GM18907 (cell line): ENCODE measurements at regions not wholly inside any gene's neighbourhood (a gene's known extent, or its start where the extent isn't known, plus 50 kb on each side); places are given as distances from the start of the nearest gene placed in this dataset.
"Not testable (repeated sequence)": the region's sequence is repeated elsewhere in the genome, so short reads cannot be mapped to it uniquely, and the experiment has no call there.

Source experiments
- ATAC-seq: cut with Tn5 transposase; IDR thresholded peaks from one replicate; pipeline ENCODE4 v1.9.1; 2021; ENCODE audit warnings: mild to moderate bottlenecking, moderate library complexity; ENCODE audit not compliant: unreplicated experiment

DNA sequence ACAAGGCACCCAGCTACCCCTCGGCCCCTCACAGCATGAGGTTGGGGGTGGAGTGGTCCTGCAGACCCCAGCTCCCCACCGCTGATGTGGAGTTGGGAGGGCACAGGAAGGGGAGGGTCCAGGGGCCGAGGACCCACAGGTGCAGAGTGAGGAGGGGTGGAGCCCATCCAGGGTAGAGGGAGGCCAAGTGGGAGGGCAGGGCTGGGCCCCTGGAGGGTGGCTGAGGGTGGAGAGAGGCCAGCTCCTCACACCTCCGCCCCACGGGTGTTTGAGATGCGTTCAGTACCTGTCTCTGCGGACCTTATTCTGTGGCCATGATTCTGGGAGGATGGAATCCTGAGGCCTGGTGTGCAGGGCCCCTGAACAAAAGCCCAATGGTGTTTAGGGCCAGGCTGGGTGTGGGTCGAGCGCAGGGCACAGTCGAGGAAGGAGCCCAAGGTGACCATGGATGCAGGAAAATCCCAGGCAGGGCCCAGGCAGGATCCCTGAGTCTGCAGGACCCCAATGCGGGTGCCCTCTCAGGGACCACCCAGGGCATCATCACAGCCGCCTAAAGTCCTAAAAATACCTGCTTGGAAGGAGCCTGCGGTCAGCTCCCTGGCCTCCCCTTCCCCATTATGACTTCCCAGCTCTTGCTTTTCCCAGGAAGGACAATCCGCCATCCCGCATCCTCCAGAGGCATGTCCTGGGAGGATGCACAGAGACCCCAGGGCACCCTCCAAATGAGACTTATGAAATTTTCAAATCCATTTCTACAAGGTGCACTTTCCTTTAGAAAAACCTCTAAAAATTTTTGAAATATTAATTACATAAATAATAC is 377.1 kb upstream of the SFSWAP start:
- no peak for ATAC-seq

DNA sequence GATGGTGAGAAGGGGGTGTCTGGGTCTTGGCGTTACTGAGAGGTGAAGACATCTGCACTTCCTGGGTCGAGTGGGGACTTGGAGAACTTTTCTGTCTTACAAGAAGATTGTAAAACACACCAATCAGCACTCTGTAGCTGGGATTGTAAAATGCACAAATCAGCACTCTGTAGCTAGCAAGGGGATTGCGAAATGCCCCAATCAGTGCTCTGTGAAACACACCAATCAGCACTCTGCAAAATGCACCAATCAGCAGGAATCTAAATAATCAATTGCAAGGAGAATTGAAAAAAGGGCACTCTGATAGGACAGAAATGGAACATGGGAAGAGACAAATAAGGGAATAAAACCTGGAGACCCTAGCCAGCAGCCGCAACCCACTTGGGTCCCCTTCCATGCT is 376.1 kb upstream of the SFSWAP start:
- no peak for ATAC-seq

DNA sequence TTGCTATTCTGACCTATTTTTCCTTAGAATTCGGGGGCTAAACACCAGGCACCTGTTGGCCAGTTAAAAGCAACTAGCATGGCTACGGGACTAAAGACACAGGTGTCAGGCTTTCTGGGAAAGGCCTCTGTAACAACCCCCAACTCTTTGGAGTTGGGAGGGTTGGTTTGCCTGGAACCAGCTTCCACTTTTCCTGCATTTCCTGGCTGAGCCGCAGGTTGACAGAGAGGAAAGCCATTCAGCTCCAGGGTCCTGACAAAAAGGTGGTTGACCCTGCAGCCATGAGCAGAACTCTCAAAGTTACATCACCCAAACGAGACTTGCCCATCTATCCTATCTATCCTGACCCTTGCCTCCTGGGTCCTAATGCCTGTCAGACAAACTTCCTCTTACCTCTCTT is 375.4 kb upstream of the SFSWAP start:
- no peak for ATAC-seq

DNA sequence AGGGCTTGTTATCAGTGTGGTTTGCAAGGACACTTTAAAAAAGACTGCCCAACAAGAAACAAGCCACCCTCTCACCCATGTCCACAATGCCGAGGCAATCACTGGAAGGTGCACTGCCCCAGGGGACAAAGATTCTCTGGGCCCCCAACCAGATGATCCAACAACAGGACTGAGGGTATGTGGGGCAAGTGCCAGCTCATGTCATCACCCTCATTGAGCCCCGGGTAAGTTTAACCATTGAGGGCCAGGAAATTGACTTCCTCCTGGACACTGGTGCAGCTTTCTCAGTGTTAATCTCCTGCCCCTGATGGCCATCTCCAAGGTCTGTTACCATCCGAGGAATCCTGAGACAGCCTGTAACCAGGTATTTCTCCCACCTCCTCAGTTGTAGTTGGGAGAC is 373.0 kb upstream of the SFSWAP start:
- not testable (repeated sequence) for ATAC-seq

DNA sequence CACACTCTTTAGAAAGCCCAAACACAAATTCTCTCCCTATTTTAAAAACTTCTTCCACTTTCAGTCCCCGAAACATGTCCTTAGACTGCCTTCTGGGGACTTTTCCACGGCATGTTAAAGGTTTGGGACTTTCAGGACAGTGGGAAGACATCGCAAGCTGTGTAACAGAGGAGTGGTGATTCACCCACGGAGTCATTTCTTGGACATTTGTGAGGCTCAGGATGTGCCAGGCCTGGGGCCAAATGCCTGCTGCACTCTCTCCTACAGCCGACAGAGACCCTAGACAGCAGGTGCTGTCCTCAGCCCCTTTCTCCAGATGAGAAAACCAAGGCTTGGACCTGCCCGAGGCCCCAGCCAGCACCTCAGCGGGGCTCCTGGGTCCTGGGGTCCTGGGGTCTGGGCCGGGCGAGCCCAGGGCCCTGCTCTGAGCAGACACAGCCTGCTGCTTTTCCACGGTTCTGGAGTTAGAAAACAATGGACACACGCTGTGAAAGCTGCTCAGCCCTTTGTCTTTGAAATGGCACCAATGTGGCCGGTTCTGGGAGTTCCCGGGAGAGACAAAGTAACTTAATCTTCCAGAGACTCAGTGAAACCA is 370.2 kb upstream of the SFSWAP start:
- ATAC-seq: no peak

DNA sequence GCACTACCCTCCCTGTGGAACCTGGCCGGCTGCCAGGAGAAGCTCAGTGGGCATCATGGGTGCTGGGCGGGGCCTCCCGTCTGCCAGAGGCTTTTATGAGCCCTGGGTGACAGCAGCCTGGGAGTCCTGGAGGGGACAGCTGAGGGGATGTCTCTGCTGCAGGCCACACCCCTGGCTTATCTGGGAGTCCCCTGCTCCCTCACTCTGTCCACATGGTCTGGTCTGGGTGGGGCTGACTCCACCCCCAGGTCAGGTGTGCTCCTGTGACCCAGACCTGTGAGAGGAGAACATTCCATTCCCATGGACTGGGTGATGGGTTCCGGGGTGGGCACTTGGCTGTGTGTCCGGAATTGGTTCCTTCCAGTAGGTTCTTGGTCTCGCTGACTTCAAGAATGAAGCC is 369.3 kb upstream of the SFSWAP start:
- not testable (repeated sequence) for ATAC-seq

DNA sequence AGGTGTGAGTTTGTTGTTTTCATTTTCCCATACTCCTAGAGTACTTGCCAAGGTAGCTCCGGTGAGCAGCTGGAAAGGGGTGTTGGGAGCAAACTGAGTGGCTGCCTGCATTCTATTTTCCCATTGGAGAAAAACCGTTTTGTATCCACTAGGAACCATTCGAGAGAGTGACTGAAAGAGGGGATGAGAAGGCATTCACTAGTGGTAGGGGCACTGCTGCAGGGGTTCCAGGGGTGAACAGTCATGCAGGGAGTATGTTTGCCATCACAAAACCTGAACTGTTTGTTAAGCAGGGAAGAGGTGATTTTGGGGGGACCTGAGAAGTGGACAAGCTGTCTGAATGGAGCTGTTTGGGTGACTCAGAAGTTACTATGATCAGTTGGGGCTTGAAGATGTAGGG is 367.5 kb upstream of the SFSWAP start:
- ATAC-seq: not testable (repeated sequence)

DNA sequence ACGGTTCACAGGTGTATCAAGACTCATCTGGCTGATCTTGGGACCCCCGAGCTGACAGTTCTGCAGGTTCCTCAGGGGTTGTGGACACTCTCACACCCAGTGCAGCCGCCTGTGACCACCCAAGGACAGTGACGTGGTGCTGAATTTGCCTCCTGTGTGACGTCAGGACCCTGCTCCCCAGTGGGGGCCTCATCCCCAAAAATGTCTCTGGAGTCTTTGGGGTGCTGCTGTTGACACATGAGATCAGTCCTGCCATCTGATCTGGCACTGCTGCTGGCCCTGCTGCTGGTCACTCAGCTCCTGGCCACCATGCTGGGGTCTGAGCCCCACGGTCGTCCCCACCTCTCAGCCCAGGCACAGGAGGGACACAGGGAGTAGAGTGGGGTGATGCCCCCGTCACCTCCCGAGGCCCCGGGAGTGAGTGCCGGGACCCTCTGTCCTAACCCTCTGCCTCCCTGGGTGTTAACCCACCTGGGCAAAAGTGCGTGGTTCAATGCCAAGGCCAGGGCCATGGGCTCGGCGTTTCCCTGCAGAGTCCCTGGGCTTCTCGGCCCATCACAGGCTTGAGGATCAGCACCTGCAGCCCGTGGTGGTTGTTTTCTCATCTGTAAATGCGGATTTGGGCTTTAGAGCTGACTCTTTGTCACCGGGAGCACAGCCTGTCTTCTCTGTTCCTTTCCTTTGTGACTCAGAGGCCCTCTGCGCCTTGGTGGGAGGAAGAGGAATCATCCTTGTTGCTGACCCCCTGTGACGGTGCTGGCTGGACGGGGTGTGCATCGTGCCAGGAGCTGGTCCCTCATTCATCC is 366.0 kb upstream of the SFSWAP start:
- not testable (repeated sequence) for ATAC-seq

DNA sequence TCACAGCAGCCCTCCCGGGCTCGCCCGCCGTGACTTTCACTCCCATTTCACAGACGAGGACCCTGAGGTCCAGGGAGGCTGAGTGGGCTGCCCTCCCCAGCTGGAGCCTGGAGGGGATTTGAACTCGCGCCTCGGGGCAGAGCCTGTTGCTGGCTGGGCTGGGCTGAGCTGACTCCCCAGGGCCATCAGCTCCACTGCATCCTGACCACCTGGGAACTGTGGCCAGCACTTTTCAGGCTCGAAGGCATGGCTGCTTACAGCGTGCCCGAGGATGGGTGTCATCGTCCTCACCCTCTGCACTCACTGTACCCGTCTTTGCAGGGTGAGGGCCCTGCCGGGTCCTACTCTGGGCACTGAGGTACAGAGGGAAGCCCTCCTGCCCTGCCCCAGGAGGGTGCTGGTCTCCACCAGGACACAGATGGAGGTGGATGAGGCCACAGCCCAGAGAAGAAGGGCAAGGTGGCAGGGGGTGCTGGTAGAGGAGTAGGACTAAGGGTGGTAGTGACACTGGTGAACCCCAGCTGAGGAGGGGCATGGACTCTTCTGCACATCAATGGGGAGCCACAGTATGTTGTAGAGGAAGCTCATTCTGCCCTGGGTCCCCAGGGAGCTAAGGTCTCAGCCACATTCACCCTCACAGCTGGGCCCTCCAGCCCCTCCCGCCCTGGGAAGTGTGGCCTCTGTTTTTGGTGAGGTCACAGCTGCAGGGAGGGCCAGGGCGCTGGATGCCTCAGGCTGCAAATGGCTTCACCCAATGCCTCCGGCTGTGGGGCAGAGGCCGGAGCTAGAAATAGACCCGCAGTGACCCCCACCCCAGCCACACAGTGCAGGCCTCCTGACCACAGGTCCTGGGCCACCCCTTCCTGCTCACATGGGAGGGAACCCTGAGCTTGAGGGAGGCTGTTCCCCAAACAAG is 365.1 kb upstream of the SFSWAP start:
- ATAC-seq: no peak

DNA sequence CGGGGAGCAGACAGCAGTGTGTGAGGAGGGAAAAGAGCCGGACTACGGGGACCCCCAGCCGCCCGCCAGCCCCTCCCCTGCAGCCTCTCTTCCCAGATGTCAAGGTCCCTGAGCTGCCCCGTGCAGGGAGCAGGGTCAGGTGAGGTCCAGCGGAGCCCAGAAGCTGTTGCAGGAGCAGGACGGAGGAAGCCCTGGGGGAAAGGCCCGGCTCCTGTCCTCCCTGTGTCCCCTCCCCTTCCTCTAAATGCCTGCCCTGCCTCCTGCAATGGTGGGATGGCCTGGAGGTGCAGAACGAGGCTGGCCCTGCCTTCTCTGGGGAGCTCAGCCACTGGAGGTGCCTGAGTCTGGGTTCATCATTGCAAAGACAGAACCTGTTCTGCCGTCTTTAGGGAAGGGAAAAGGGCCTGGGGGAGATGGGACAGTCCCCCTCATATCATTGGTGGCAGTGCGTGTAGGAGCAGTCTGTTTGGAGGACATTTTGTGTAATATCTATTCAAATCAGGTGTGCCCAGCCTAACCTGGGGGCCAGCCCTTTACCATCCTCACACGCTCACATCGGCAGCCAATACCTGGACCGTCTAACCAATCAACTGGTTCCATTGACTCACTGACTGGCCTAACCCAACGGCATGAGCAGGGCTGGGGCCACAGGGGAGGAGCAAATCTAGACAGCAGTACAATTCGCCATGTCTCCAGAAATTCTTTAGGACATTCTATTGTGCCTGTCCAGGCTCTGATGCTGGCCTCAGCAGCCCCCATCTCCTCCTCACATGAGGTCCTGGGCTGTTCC is 364.1 kb upstream of the SFSWAP start:
- ATAC-seq: no peak

DNA sequence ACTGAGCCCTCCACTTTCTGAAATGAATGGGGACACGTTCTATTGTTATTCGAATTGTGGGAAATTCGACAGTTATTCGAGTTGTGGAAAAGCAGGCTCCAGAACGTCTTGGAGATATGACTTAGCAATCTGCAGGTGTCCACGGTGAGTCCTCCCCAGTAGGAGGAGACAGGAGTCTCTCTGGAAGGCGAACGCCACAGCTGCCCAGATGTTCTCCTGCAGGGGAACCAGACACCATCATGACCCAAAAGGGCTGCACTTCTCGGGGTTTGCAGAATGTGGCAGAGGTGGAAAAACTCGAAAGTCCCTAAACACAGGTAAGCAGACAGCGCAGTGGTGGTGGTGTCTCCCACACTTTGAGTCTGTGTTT is 363.6 kb upstream of the SFSWAP start:
- no peak for ATAC-seq

DNA sequence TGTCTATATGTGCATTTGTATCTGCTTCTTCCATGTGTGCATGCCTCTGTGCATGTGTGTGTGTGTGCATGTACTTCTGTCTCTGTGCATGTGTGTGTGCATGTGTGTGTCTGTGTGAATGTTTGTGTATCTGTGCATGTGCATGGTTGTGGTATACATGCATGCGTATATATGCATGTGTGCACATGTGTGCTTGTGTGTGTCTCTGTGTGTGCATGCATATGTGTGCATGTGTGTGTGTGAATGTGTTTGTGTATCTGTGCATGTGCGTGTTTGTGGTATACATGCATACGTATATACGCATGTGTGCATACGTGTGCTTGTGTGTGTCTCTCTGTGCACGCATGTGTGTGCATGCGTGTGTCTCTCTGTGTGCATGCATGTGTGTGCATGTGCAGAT is 363.2 kb upstream of the SFSWAP start:
- ATAC-seq: no peak

DNA sequence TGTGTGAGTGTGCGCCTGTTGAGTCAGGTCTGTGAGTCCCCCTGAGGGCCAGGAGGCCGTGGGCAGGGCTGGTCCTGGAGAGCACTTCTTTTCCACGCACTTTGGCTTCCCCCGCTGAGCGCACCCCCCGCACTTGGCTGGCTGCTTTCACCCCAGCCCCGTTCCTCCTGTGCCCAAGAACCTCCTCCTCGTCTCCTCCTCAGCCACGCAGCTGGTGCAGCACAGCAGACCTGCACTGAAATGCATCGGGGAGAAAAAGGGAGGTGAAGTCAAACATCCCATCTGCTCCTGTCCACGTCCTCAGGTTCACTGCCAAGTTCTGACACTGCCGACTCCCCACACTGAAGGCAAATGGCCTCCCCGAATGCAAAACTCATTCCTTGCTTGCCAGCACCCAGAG is 362.7 kb upstream of the SFSWAP start:
- no peak for ATAC-seq

DNA sequence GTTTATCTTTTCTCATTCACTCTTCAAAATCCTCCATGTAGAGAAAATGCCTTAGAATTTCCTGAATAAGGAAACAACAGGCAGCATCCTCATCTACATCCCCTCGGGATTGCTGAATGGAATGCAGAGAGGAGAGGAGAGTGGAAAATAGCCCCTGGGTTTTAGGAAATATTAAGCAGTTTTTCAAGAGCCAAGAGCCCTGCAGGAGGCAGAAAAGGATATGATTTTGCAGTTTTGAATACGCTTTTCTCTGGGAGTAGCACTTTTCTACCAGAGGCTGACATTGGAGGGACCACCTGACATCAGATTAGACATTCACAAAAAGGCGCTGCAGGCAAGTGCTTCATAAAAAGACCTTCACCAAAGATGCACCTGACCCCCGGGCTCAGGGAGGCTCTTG is 362.2 kb upstream of the SFSWAP start:
- no peak for ATAC-seq

DNA sequence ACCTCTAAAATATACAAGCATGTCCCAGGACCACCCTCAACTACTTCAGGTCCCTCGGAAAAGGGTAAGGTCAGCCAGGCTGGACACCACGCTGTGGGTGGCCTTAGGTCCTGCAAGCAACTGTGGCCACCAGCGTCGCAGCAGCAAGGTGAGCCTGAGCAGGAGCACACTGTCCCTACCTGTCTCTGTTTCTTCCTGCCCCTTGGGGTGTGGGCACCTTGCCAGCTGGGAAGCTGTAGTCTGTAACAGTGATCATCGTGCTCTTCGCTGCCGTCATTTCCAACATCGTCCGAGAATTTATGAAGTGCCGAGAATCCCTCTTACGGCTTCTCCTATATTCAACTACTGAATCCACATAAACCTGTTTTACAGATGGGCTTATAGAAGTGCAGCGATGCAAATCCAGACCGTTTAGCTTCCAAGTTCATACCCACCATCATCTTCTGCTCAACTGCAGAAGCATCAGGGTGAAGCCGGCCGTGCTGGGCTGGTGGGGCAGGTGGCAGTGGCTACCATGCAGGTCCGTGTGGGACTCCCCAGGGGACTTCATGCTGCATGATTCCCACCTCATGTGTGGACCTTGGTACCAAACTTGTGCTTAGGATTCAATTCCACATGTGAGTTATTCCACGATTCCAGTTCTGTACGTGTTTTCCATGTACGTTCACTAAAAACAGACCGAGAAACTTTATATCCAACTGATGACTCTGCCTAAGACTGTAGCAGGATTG is 361.3 kb upstream of the SFSWAP start:
- ATAC-seq: no peak

DNA sequence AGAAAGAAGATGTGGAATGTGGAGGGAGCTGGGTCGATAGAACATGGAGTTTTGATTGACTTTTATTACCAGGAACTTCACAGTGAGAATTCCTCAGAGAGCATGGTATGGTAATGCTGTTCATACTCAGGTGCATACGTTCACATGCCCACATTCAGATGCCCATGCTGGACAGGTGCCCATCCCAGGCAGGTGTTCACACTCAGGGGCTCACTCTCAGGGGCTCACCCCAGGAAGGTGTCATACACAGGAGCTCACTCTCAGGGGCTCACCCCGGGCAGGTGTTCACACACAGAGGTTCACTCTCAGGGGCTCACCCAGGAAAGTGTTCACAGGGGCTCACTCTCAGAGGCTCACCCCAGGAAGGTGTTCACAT is 360.0 kb upstream of the SFSWAP start:
- no peak for ATAC-seq

DNA sequence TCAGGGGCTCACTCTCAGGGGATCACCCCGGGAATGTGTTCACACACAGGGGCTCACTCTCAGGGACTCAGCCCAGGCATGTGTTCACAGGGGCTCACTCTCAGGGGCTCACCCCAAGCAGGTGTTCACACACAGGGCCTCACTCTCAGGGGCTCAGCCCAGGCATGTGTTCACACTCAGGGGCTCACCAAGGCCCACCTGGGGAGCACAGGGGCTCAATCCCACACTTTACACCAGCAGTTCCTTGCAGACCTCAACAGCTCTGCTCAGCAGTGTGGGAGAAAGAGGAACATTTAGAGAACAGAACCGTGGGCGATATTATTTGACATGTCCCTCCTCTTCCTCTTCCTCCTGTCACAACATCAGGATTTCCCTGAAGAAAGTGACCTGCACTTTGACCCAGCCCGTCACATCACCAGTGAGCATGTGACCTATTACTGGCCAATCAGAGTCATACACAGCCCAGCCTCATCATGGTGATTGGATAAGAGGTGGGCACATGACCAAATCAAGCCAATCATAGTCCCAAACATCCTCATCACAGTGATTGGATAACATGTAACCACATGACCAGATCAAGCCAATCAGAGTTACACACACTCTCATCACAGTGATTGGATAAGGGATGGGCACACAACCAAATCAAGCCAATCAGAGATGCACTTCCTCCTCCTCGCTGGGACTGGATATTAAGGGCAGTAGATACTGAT is 359.4 kb upstream of the SFSWAP start:
- ATAC-seq: no peak

DNA sequence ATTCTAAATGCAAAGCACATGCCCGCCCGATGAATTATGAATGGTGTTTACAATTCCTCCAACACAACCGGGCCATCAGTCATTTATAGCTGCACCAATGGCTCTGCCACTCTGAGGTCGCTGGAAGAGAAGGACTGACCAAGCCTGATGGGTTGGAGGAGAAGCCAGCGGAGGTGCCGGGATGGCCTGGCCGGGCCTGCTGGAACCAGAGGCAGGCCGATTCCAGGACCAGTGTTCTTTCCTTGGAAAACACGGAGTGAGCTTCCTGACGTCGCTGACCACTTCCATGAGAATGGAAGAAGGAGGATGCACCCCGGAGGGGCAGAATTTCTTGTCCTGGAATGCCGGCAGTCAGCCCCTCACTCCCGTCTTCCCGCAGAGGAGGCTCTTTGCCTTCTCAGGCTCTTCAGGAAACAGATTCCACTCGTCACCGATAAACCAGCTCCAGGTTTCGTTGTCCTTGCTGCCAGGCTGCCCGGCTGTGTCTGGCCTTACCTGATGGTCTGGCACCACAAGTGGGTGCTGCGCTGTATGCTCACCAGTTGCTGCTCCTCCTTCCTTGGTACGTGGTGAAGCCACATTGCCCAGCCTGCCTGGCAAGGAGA is 358.5 kb upstream of the SFSWAP start:
- ATAC-seq: no peak
